ENCODE measurements at regions not wholly inside any gene's neighbourhood (a gene's known extent, or its start where the extent isn't known, plus 50 kb on each side); places are given as distances from the start of the nearest gene placed in this dataset.
"Not testable (repeated sequence)": the region's sequence is repeated elsewhere in the genome, so short reads cannot be mapped to it uniquely, and the experiment has no call there.

DNA sequence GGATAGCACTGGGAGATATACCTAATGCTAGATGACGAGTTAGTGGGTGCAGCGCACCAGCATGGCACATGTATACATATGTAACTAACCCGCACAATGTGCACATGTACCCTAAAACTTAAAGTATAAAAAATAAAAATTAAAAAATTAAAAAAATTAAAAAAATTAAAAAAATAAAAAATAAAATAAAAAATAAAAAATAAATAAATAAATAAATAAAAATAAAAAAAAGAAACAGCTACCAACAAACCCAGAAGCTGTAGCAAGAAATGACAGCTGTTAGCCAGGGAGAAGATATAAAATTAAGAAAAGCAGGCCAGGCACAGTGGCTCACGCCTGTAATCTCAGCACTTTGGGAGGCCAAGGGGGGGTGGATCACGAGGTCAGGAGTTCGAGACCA is 361.3 kb upstream of the ATP11B start:
- not testable (repeated sequence) for TF ChIP-seq POLR2AphosphoS5 (IDR thresholded peaks at IDR 0.05; ENCODE audit: borderline replicate concordance, low read depth, low read length); EZH2 (IDR thresholded peaks at IDR 0.05); FOXP2 (optimal IDR thresholded peaks at IDR 0.05; ENCODE audit: control extremely low read depth, extremely low read length, insufficient read depth)
